Posterior cingulate gyrus (tissue), 11 donors: ENCODE measurements at regions not wholly inside any gene's neighbourhood (a gene's known extent, or its start where the extent isn't known, plus 50 kb on each side); places are given as distances from the start of the nearest gene placed in this dataset.

Experiments used
- DNase-seq, 10 donors: peaks; one replicate each; pipeline versions ENCODE4 v3.0.0 to v3.0.0-alpha.2; 2020 to 2021; ENCODE audit warnings: mixed read lengths in 3 of 10
- intact Hi-C: fragments of 100-400 bp; cut with DNase I; formaldehyde crosslinking; loops from one replicate; pipeline ENCODE4 v1.15.1; 2023

GRCh38 chr6:62681108-62681507, 395.1 kb upstream of the KHDRBS2 start:
- no peak for DNase-seq
- intact Hi-C loops = no loop called here

GRCh38 chr6:62672989-62673388, 387.0 kb upstream of the KHDRBS2 start:
- DNase-seq = no peak
- intact Hi-C loops = no loop called here

GRCh38 chr6:62670490-62671223, 384.6 kb upstream of the KHDRBS2 start:
- no peak for DNase-seq
- intact Hi-C loops = no loop called here

DNA sequence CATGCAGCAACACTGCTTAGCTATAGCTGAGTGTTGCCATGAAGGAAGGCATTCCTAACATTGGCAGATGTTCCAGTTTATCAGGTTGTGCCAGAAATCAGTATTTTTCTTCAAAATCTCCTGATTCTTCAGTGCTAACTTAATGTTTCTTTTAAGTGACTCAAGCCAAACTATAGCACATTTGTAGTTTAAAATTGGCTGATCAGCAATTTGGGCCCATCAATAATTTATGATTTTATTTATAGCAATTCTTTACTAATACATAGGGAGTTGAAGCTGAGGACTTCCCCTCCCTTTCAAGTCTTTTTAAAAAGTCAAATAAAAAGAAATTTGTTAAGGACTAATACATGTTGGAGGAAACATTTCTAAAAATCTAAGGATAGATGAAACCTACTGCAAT, 383.8 kb upstream of the KHDRBS2 start:
- intact Hi-C loops = no loop called here
- no peak for DNase-seq

- intact Hi-C loops = no loop called here
- DNase-seq = no peak
These were observed 366.8 kb upstream of the KHDRBS2 start for GRCh38 chr6:62652692-62653328.

DNA sequence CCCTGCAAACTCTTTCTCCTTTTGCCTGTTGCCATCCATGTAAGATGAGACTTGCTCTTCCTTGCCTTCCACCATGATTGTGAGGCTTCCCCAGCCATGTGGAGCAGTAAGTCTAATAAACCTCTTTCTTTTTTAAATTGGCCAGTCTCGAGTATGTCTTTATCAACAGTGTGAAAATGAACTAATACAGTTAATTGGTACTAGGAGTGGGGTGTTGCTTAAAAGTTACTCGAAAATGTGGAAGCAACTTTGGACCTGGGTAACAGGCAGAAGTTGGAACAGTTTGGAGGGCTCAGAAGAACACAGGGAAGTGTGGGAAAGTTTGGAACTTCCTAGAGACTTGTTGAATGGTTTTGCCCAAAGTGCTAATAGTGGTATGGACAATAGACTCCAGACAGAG, 359.2 kb upstream of the KHDRBS2 start:
- intact Hi-C loops = no loop called here
- no peak for DNase-seq

DNA sequence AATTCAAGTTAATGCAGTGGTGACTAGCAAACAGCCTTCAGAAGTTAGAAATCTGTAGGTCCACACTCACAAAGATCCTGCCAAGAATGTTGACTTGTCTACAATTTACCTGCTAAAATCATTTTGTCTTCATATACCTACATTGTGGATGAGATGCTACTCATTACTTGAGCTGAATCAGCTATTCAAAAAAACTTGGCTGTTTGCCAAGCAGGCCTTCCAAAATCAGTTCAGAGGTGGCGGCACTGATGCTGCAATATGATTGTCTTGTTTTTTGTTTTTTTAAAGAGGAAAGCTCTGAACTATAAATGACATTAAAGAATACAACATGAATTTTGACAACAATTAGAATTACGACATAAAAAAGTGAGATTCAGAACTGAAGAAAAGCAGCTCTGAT, 354.7 kb upstream of the KHDRBS2 start:
- intact Hi-C loops = no loop called here

GRCh38 chr6:62626661-62627060, 340.6 kb upstream of the KHDRBS2 start:
- intact Hi-C loops = no loop called here
- no peak for DNase-seq

More for the DNA sequence above, 354.7 kb upstream of the KHDRBS2 start:
- DNase-seq = no peak

DNA sequence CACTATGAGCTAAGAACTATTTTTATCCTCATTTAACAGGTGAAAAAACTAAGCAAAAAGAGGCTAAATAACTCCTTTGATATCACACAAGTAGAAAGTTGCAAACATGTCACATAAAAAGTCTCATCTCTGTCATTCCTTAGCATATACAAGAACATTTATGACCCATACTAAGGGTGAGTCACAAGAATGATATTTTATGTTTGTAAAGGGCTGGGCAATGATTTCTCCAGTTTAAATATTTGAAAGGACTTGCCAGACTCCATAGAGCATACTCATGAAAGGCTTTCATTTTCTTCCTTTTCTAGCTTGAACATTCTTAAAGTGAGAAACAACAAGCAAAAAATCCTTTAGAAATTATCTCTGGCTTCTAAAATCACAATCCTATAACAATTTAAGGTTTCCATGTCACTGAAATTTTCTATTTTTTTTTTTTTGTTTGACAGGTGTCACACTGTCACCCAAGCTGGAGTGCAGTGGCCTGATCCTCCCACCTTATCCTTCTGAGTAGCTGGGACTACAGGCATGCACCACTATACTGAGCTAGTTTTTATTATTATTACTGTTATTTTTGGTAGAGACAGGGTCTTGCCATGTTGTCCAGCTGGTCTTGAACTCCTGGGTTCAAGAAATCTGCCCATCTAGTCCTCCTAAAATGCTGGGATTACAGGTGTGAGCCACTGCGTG, 338.0 kb upstream of the KHDRBS2 start:
- DNase-seq = no peak
- intact Hi-C loops = no loop called here

GRCh38 chr6:62615366-62616015, 329.5 kb upstream of the KHDRBS2 start:
- intact Hi-C loops = no loop called here
- DNase-seq = no peak

DNA sequence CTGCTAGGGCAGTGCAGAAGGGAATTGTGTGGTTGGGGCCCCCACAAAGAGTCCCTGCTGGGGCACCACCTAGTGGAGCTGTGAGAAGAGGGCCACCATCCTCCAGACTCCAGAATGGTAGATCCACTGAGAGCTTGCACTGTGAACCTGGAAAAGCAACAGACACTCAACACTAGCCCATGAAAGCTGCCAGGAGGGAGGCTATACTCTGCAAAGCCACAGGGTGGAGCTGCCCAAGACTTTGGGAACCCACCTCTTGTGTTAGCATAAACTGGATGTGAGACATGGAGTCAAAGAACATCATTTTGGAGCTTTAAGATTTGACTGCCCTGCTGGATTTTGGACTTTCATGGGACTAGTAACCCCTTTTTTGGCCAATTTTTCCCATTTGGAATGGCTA, 328.4 kb upstream of the KHDRBS2 start:
- DNase-seq = no peak

DNA sequence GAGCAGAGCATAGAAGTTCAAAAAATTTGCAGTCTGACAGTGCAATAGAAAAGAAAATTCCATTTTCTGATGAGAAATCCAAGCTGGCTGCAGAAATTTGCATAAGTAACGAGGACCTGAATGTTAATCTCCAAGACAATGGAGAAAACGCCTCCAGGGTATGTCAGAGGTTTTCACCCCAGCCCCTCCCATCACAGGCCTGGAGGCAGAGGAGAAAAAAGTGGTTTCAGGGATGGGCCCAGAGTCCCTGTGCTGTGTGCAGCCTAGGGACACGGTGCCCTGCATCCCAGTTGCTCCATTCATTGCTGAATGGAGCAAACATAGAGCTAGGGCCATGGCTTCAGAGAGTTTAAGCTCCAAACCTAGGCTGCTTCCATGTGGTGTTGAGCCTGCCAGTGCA, 327.9 kb upstream of the KHDRBS2 start:
- intact Hi-C loops = no loop called here
- no peak for DNase-seq

More for the DNA sequence above, 328.4 kb upstream of the KHDRBS2 start:
- intact Hi-C loops = no loop called here

GRCh38 chr6:62612471-62612870, 326.4 kb upstream of the KHDRBS2 start:
- peak in 1 of 10 donors; percentile 49 for DNase-seq
- intact Hi-C loops = no loop called here

GRCh38 chr6:62570372-62570771, 284.3 kb upstream of the KHDRBS2 start:
- DNase-seq = no peak
- intact Hi-C loops = no loop called here

DNA sequence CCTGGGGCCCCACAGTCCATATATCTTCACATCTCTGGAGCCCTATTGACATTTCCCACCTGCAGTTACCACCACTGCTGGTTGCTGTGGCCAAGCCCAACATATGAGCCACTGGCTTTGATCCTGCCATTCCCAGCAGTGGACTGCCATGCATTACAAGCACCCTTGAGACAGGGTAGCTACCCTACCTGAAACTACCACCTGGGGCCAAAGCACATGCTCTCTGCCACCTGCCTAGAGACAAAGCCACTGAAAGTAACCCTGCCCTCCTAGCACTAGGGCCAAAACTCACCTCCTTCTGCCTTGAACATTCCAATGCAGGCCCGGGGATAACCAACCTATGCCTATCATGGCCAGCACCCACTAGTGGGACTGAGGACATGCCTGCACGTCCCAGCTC, 255.5 kb upstream of the KHDRBS2 start:
- intact Hi-C loops = no loop called here
- DNase-seq = no peak

GRCh38 chr6:62530985-62531384, 245.0 kb upstream of the KHDRBS2 start:
- intact Hi-C loops = no loop called here
- no peak for DNase-seq

- intact Hi-C loops = no loop called here
These were observed 243.0 kb upstream of the KHDRBS2 start for GRCh38 chr6:62528894-62529526.

DNA sequence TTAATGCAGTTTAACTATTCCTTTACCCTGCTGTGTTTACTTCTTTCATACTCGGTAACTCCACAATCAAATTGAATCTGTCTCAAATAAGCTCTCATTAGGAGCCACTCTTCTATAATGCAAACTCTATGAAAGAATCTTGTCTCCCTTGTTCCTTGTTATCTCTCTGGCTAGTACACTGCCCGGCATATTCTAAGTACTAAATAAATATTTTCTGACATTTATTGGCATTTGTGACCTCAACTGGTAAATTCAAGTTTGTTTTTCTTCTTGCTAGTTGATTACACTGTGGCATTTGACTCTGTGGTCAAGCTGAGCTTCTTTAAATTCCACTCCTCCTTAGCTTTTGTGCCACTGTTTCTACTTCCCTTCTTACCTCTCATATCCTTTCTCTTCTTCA, 237.6 kb upstream of the KHDRBS2 start:
- no peak for DNase-seq
- intact Hi-C loops = no loop called here

More at GRCh38 chr6:62528894-62529526, 243.0 kb upstream of the KHDRBS2 start:
- no peak for DNase-seq

DNA sequence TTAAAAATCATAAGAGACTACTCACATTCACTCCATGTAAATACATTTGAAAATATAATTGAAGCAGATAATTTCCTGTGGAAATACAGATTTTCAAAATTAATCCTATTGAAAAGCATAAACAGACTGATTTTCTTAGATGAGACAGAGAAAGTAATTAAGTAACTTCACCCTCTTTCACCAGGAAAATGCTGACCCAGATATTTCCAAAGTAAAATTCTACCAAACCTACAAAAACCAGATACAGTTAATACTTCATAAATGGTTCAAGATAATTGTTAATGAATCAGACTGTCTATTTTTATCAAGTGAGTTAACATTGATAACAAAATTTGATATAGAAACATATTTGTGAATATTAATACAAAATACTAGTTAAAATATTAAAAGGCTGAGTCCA, 233.5 kb upstream of the KHDRBS2 start:
- intact Hi-C loops = no loop called here
- no peak for DNase-seq

DNA sequence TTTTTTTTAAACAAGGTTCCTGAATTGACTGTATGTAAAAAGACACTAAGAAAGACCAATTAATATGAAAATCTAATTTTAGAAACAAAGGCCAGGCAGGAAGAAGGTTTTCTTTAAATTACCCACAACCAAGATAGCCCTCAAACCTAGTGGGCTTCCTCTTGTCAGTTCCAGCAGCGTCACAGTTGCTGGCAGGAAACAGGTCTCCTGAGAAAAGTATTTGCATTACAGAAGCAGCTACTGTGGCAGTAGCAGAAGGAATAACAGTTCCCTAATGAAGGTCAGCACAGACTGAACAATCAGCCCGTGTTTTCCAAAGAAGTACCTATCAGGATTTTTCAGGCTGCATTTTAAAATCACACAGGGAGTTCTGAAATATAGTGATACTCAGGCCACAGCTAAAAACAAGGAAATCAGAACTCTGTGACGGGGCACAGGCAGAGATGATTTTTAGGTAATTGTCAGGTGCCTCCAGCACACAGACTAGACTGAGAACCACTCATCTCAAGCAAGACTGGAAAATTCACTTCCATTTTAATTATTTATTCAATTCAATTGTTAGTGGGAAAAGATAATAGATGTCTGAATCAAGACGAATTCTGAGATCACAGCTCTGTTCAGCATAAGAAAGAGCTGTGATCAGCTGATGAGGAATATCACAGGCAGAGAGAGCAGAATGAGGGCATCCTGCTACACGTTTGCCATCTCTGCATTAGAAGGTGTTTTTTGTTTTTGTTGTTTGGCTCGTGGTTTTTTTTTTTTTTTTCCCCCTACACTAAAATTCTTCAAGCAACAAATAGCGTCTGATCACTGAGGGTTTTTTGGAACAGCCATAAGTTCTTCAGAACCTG, 230.5 kb upstream of the KHDRBS2 start:
- intact Hi-C loops = no loop called here
- DNase-seq = no peak
